ENCODE measurements at regions not wholly inside any gene's neighbourhood (a gene's known extent, or its start where the extent isn't known, plus 50 kb on each side); places are given as distances from the start of the nearest gene placed in this dataset.
A peak's percentile ranks its signal among the peaks of the same experiment; 100 is the strongest.

DNA sequence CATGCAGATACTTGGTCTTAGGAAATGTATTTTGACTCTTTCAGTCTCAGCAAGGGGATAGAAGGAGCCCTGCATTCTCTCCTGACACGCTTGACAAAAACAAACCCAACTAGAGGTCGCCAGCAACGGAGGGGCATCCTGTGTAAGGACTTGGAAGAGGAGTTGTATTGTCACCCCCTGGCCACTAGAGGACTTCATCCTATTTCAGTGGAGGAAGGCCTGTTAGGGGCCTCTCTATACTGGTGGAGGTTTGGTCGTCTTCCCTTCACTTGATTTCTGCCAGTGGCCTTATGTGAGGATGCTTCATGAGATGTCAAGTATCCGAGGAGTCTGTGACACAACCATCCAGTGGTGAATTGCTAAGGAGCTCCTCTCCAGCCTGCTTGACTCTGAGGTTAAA lies 122.8 kb upstream of the STC2 start:
- 84% methylated on average over 4 of the region's 5 CpGs for WGBS (ENCODE audit: insufficient coverage)
- CTCF ChIA-PET = interaction anchor here (1.5 kb wide), 1 partner anchor 9 kb away, joined by 3 read pairs; no protein-coding TSS in a partner anchor
- Histone ChIP-seq H3K36me3 (ENCODE audit: control insufficient read depth in 4 of 4, insufficient read depth in 4 of 4, low read length in 3 of 4) (no peaks in the 10 kb centered on the region), H3K4me3 (ENCODE audit: control insufficient read depth in 1 of 7, extremely low read depth in 1 of 7, insufficient read depth in 4 of 7, low read depth in 2 of 7, low read length in 6 of 7) (no peak overlapping the region), H3K4me1 (ENCODE audit: control extremely low read depth in 1 of 4, control insufficient read depth in 4 of 4, insufficient read depth in 4 of 4, low read length in 3 of 4) (peaks cover 0 to 2% (median 0%) of the 10 kb centered on the region in 4 experiments), H3K9me3 (ENCODE audit: control extremely low read depth in 1 of 5, control insufficient read depth in 4 of 5, insufficient read depth in 2 of 5, low read depth in 1 of 5, low read length in 4 of 5) (no peaks in the 10 kb centered on the region), H3K27ac (ENCODE audit: insufficient read depth in 1 of 2, low read depth in 1 of 2, low read length in 2 of 2, poor library complexity in 1 of 2, severe bottlenecking in 2 of 2) (no peak overlapping the region), H3K27me3 (replicated peaks in 2 of 5; ENCODE audit: control insufficient read depth in 4 of 5, insufficient read depth in 5 of 5, low read length in 4 of 5) (peaks cover 0 to 20% (median 0%) of the 10 kb centered on the region in 5 experiments)
- POLR2A ChIA-PET = no interaction called here
- DNase-seq = peak; percentile 2 to 14 (median 8)

GRCh38 chr5:173450188-173450587 lies 122.0 kb upstream of the STC2 start:
- Histone ChIP-seq H3K9me3 (ENCODE audit: control extremely low read depth in 1 of 5, control insufficient read depth in 4 of 5, insufficient read depth in 2 of 5, low read depth in 1 of 5, low read length in 4 of 5) (peaks cover 0 to 3% (median 0%) of the 10 kb centered on the region in 5 experiments), H3K36me3 (ENCODE audit: control insufficient read depth in 4 of 4, insufficient read depth in 4 of 4, low read length in 3 of 4) (no peaks in the 10 kb centered on the region), H3K4me3 (ENCODE audit: control insufficient read depth in 1 of 7, extremely low read depth in 1 of 7, insufficient read depth in 4 of 7, low read depth in 2 of 7, low read length in 6 of 7) (no peak overlapping the region), H3K4me1 (ENCODE audit: control extremely low read depth in 1 of 4, control insufficient read depth in 4 of 4, insufficient read depth in 4 of 4, low read length in 3 of 4) (peaks cover 0 to 2% (median 0%) of the 10 kb centered on the region in 4 experiments), H3K27me3 (replicated peaks in 2 of 5; ENCODE audit: control insufficient read depth in 4 of 5, insufficient read depth in 5 of 5, low read length in 4 of 5) (peaks cover 0 to 20% (median 0%) of the 10 kb centered on the region in 5 experiments), H3K27ac (ENCODE audit: insufficient read depth in 1 of 2, low read depth in 1 of 2, low read length in 2 of 2, poor library complexity in 1 of 2, severe bottlenecking in 2 of 2) (no peak overlapping the region)
- no peak for DNase-seq
- WGBS (ENCODE audit: insufficient coverage) = 92% methylated on average over 5 of the region's 7 CpGs
- POLR2A ChIA-PET = no interaction called here
- CTCF ChIA-PET = interaction anchor here (1.5 kb wide), 1 partner anchor 10 kb away, joined by 3 read pairs; no protein-coding TSS in a partner anchor

DNA sequence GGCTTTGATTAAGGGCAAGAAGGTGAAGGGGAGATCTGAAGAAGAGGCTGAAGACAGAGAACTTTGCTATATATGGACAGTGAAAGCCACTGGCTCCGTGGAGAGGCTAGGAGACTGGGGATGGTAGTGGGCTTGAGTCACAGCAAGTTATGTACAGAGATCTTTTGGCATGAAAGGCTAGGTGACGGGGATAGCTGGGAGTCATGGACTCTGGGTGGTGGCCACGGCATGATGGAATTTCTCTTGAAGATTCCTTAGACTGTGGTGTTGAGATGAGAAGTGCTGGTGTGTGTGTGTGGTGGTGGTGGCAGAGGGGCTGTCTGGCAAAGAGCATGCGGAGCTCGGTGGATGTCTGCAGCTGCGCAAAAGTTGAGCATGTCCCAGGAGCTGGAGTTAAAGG lies 120.6 kb upstream of the STC2 start:
- H3K9me3 ChIP-seq (ENCODE audit: control extremely low read depth in 1 of 5, control insufficient read depth in 4 of 5, insufficient read depth in 2 of 5, low read depth in 1 of 5, low read length in 4 of 5) = peaks cover 0 to 4% (median 3%) of the 10 kb centered on the region in 5 experiments
- peaks cover 0 to 2% (median 0%) of the 10 kb centered on the region in 4 experiments for H3K4me1 ChIP-seq (ENCODE audit: control extremely low read depth in 1 of 4, control insufficient read depth in 4 of 4, insufficient read depth in 4 of 4, low read length in 3 of 4)
- DNase-seq = no peak
- 94% methylated on average over 5 of the region's 6 CpGs for WGBS (ENCODE audit: insufficient coverage)
- peaks cover 0 to 16% (median 0%) of the 10 kb centered on the region in 5 experiments for H3K27me3 ChIP-seq (replicated peaks in 2 of 5; ENCODE audit: control insufficient read depth in 4 of 5, insufficient read depth in 5 of 5, low read length in 4 of 5)
- no peaks in the 10 kb centered on the region for H3K36me3 ChIP-seq (ENCODE audit: control insufficient read depth in 4 of 4, insufficient read depth in 4 of 4, low read length in 3 of 4)
- no peak overlapping the region for H3K27ac ChIP-seq (ENCODE audit: insufficient read depth in 1 of 2, low read depth in 1 of 2, low read length in 2 of 2, poor library complexity in 1 of 2, severe bottlenecking in 2 of 2)
- CTCF ChIA-PET = no interaction called here
- POLR2A ChIA-PET = no interaction called here
- no peak overlapping the region for H3K4me3 ChIP-seq (ENCODE audit: control insufficient read depth in 1 of 7, extremely low read depth in 1 of 7, insufficient read depth in 4 of 7, low read depth in 2 of 7, low read length in 6 of 7)

DNA sequence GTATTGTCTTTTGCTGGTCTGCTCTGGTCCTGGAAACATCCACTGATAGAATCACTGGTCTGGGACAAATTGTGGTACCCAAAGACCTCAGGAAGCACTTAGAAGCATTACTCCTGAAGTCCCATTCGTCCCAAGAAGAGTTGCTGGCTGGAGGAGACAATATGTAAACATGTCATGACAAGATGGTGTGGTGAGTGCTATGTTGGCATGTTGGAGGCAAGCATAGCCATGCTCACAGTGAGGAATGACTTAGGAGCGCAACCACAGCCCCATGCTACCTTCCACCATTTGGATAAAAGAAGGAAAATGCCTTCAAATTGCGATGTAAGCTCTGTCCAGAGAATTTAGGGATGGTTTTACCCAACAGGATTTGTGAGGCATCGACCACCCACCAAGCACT lies 115.8 kb upstream of the STC2 start:
- Histone ChIP-seq H3K27me3 (replicated peaks in 2 of 5; ENCODE audit: control insufficient read depth in 4 of 5, insufficient read depth in 5 of 5, low read length in 4 of 5) (peaks cover 0 to 25% (median 0%) of the 10 kb centered on the region in 5 experiments), H3K36me3 (ENCODE audit: control insufficient read depth in 4 of 4, insufficient read depth in 4 of 4, low read length in 3 of 4) (no peaks in the 10 kb centered on the region), H3K4me1 (ENCODE audit: control extremely low read depth in 1 of 4, control insufficient read depth in 4 of 4, insufficient read depth in 4 of 4, low read length in 3 of 4) (no peaks in the 10 kb centered on the region), H3K4me3 (ENCODE audit: control insufficient read depth in 1 of 7, extremely low read depth in 1 of 7, insufficient read depth in 4 of 7, low read depth in 2 of 7, low read length in 6 of 7) (no peak overlapping the region), H3K9me3 (ENCODE audit: control extremely low read depth in 1 of 5, control insufficient read depth in 4 of 5, insufficient read depth in 2 of 5, low read depth in 1 of 5, low read length in 4 of 5) (peaks cover 0 to 4% (median 3%) of the 10 kb centered on the region in 5 experiments), H3K27ac (ENCODE audit: insufficient read depth in 1 of 2, low read depth in 1 of 2, low read length in 2 of 2, poor library complexity in 1 of 2, severe bottlenecking in 2 of 2) (no peak overlapping the region)
- CTCF ChIA-PET = no interaction called here
- WGBS (ENCODE audit: insufficient coverage) = 100% methylated on average over 1 of the region's 4 CpGs
- DNase-seq = no peak
- POLR2A ChIA-PET = no interaction called here

GRCh38 chr5:173441053-173441628 lies 112.9 kb upstream of the STC2 start:
- CTCF ChIA-PET = no interaction called here
- Histone ChIP-seq H3K27me3 (replicated peaks in 2 of 5; ENCODE audit: control insufficient read depth in 4 of 5, insufficient read depth in 5 of 5, low read length in 4 of 5) (peaks cover 0 to 16% (median 0%) of the 10 kb centered on the region in 5 experiments), H3K9me3 (ENCODE audit: control extremely low read depth in 1 of 5, control insufficient read depth in 4 of 5, insufficient read depth in 2 of 5, low read depth in 1 of 5, low read length in 4 of 5) (peaks cover 0 to 4% (median 3%) of the 10 kb centered on the region in 5 experiments), H3K27ac (ENCODE audit: insufficient read depth in 1 of 2, low read depth in 1 of 2, low read length in 2 of 2, poor library complexity in 1 of 2, severe bottlenecking in 2 of 2) (no peak overlapping the region), H3K36me3 (ENCODE audit: control insufficient read depth in 4 of 4, insufficient read depth in 4 of 4, low read length in 3 of 4) (no peaks in the 10 kb centered on the region), H3K4me3 (ENCODE audit: control insufficient read depth in 1 of 7, extremely low read depth in 1 of 7, insufficient read depth in 4 of 7, low read depth in 2 of 7, low read length in 6 of 7) (no peak overlapping the region), H3K4me1 (ENCODE audit: control extremely low read depth in 1 of 4, control insufficient read depth in 4 of 4, insufficient read depth in 4 of 4, low read length in 3 of 4) (no peaks in the 10 kb centered on the region)
- WGBS (ENCODE audit: insufficient coverage) = 91% methylated on average over 3 of the region's 4 CpGs
- POLR2A ChIA-PET = no interaction called here
- no peak for DNase-seq

GRCh38 chr5:173438951-173439350 lies 110.7 kb upstream of the STC2 start:
- no peak overlapping the region for H3K4me3 ChIP-seq (ENCODE audit: control insufficient read depth in 1 of 7, extremely low read depth in 1 of 7, insufficient read depth in 4 of 7, low read depth in 2 of 7, low read length in 6 of 7)
- H3K27me3 ChIP-seq (replicated peaks in 2 of 5; ENCODE audit: control insufficient read depth in 4 of 5, insufficient read depth in 5 of 5, low read length in 4 of 5) = peaks cover 0 to 20% (median 0%) of the 10 kb centered on the region in 5 experiments
- CTCF ChIA-PET = no interaction called here
- H3K27ac ChIP-seq (ENCODE audit: insufficient read depth in 1 of 2, low read depth in 1 of 2, low read length in 2 of 2, poor library complexity in 1 of 2, severe bottlenecking in 2 of 2) = no peak overlapping the region
- no peaks in the 10 kb centered on the region for H3K36me3 ChIP-seq (ENCODE audit: control insufficient read depth in 4 of 4, insufficient read depth in 4 of 4, low read length in 3 of 4)
- peaks cover 0 to under 1% (median 0%) of the 10 kb centered on the region in 5 experiments for H3K9me3 ChIP-seq (ENCODE audit: control extremely low read depth in 1 of 5, control insufficient read depth in 4 of 5, insufficient read depth in 2 of 5, low read depth in 1 of 5, low read length in 4 of 5)
- DNase-seq = no peak
- no CpG with 5 or more reads among the region's 1 CpG for WGBS (ENCODE audit: insufficient coverage)
- POLR2A ChIA-PET = no interaction called here
- no peaks in the 10 kb centered on the region for H3K4me1 ChIP-seq (ENCODE audit: control extremely low read depth in 1 of 4, control insufficient read depth in 4 of 4, insufficient read depth in 4 of 4, low read length in 3 of 4)

GRCh38 chr5:173435447-173435846 lies 107.2 kb upstream of the STC2 start:
- CTCF ChIA-PET = no interaction called here
- Histone ChIP-seq H3K27ac (ENCODE audit: insufficient read depth in 1 of 2, low read depth in 1 of 2, low read length in 2 of 2, poor library complexity in 1 of 2, severe bottlenecking in 2 of 2) (no peak overlapping the region), H3K4me3 (ENCODE audit: control insufficient read depth in 1 of 7, extremely low read depth in 1 of 7, insufficient read depth in 4 of 7, low read depth in 2 of 7, low read length in 6 of 7) (no peak overlapping the region), H3K27me3 (replicated peaks in 2 of 5; ENCODE audit: control insufficient read depth in 4 of 5, insufficient read depth in 5 of 5, low read length in 4 of 5) (peaks cover 0 to 21% (median 0%) of the 10 kb centered on the region in 5 experiments), H3K36me3 (ENCODE audit: control insufficient read depth in 4 of 4, insufficient read depth in 4 of 4, low read length in 3 of 4) (no peaks in the 10 kb centered on the region), H3K9me3 (ENCODE audit: control extremely low read depth in 1 of 5, control insufficient read depth in 4 of 5, insufficient read depth in 2 of 5, low read depth in 1 of 5, low read length in 4 of 5) (no peaks in the 10 kb centered on the region), H3K4me1 (ENCODE audit: control extremely low read depth in 1 of 4, control insufficient read depth in 4 of 4, insufficient read depth in 4 of 4, low read length in 3 of 4) (no peaks in the 10 kb centered on the region)
- POLR2A ChIA-PET = no interaction called here
- 64% methylated on average over 15 of the region's 15 CpGs for WGBS (ENCODE audit: insufficient coverage)
- no peak for DNase-seq

Data from common myeloid progenitor, CD34-positive (primary cell).